ENCODE measurements at regions not wholly inside any gene's neighbourhood (a gene's known extent, or its start where the extent isn't known, plus 50 kb on each side); places are given as distances from the start of the nearest gene placed in this dataset.

GRCh38 chrX:138294951-138295350 lies 416.6 kb downstream of the FGF13 start:
- no peak for DNase-seq (ENCODE audit: low spot score in 2 of 2)
- no peaks in the 10 kb centered on the region for H3K36me3 ChIP-seq
- peaks cover 0 to 16% of the 10 kb centered on the region in 2 donors for H3K27me3 ChIP-seq
- H3K27ac ChIP-seq = no peak overlapping the region
- TF ChIP-seq POLR2AphosphoS5 (IDR thresholded peaks at IDR 0.05) (no peak), POLR2A (IDR thresholded peaks at IDR 0.05) (no peak), CTCF (IDR thresholded peaks at IDR 0.05) (no peak)
- intact Hi-C loops (cut with DNase I; ENCODE audit: low total_unique reads) = no loop called here
- no peak overlapping the region for H3K4me3 ChIP-seq
- no peaks in the 10 kb centered on the region for H3K9me3 ChIP-seq
- no peaks in the 10 kb centered on the region for H3K4me1 ChIP-seq

- Histone ChIP-seq H3K36me3 (no peaks in the 10 kb centered on the region), H3K9me3 (no peaks in the 10 kb centered on the region), H3K4me1 (no peaks in the 10 kb centered on the region), H3K4me3 (no peak overlapping the region), H3K27ac (no peak overlapping the region), H3K27me3 (peaks cover 0 to 16% of the 10 kb centered on the region in 2 donors)
- TF ChIP-seq POLR2AphosphoS5 (IDR thresholded peaks at IDR 0.05) = no peak
- no peak for TF ChIP-seq CTCF (IDR thresholded peaks at IDR 0.05)
- no peak for TF ChIP-seq POLR2A (IDR thresholded peaks at IDR 0.05)
- DNase-seq (ENCODE audit: low spot score in 2 of 2) = no peak
- intact Hi-C loops (cut with DNase I; ENCODE audit: low total_unique reads) = no loop called here
These were observed 413.2 kb downstream of the FGF13 start for GRCh38 chrX:138298268-138298667.

GRCh38 chrX:138345801-138346200 lies 365.7 kb downstream of the FGF13 start:
- Histone ChIP-seq H3K27ac (no peak overlapping the region), H3K27me3 (peaks cover 0 to 9% of the 10 kb centered on the region in 2 donors), H3K4me1 (no peaks in the 10 kb centered on the region), H3K36me3 (no peaks in the 10 kb centered on the region), H3K9me3 (no peaks in the 10 kb centered on the region), H3K4me3 (no peak overlapping the region)
- no peak for TF ChIP-seq CTCF (IDR thresholded peaks at IDR 0.05)
- TF ChIP-seq POLR2A (IDR thresholded peaks at IDR 0.05) = no peak
- TF ChIP-seq POLR2AphosphoS5 (IDR thresholded peaks at IDR 0.05) = no peak
- intact Hi-C loops (cut with DNase I; ENCODE audit: low total_unique reads) = no loop called here
- DNase-seq (ENCODE audit: low spot score in 2 of 2) = no peak

GRCh38 chrX:138349351-138349750 lies 362.2 kb downstream of the FGF13 start:
- H3K9me3 ChIP-seq = peaks cover 0 to 10% of the 10 kb centered on the region in 2 donors
- peaks cover 0 to 9% of the 10 kb centered on the region in 2 donors for H3K27me3 ChIP-seq
- no peaks in the 10 kb centered on the region for H3K4me1 ChIP-seq
- no peak for DNase-seq (ENCODE audit: low spot score in 2 of 2)
- H3K36me3 ChIP-seq = no peaks in the 10 kb centered on the region
- intact Hi-C loops (cut with DNase I; ENCODE audit: low total_unique reads) = no loop called here
- H3K4me3 ChIP-seq = no peak overlapping the region
- H3K27ac ChIP-seq = no peak overlapping the region
- TF ChIP-seq CTCF (IDR thresholded peaks at IDR 0.05) (no peak), POLR2AphosphoS5 (IDR thresholded peaks at IDR 0.05) (no peak), POLR2A (IDR thresholded peaks at IDR 0.05) (no peak)

- H3K27ac ChIP-seq = no peak overlapping the region
- peaks cover 7 to 14% of the 10 kb centered on the region in 2 donors for H3K9me3 ChIP-seq
- no peak for DNase-seq (ENCODE audit: low spot score in 2 of 2)
- H3K4me1 ChIP-seq = no peaks in the 10 kb centered on the region
- H3K36me3 ChIP-seq = no peaks in the 10 kb centered on the region
- H3K4me3 ChIP-seq = no peak overlapping the region
- intact Hi-C loops (cut with DNase I; ENCODE audit: low total_unique reads) = no loop called here
- TF ChIP-seq POLR2A (IDR thresholded peaks at IDR 0.05) (no peak), CTCF (IDR thresholded peaks at IDR 0.05) (no peak), POLR2AphosphoS5 (IDR thresholded peaks at IDR 0.05) (no peak)
- peaks cover 0 to 16% of the 10 kb centered on the region in 2 donors for H3K27me3 ChIP-seq
These were observed 332.6 kb downstream of the FGF13 start for GRCh38 chrX:138378876-138379275.

Measured in breast epithelium (tissue), 4 donors.